Endothelial cell of umbilical vein (primary cell): ENCODE measurements at regions not wholly inside any gene's neighbourhood (a gene's known extent, or its start where the extent isn't known, plus 50 kb on each side); places are given as distances from the start of the nearest gene placed in this dataset.

ENCODE experiments used
- BruUV-seq: library from RNA; stranded (reverse); fragments of 400-500 nt; replicated peaks from 2 replicates; lab custom pipeline; 2021; lab: Mats Ljungman, UMichigan
- CTCF ChIA-PET: fragments of 300-600, 350-600 bp; sonication (Branson Sonifier 250); formaldehyde crosslinking; loops from one replicate; lab custom pipeline; 2021; ENCODE audit warnings: antibody characterized with exemption, inconsistent platforms; lab: Charles Lee
- POLR2A ChIA-PET: fragments of 300-600, 350-600 bp; sonication (Branson Sonifier 250); formaldehyde crosslinking; loops from one replicate; lab custom pipeline; 2021; ENCODE audit warnings: antibody characterized with exemption, inconsistent platforms; lab: Charles Lee
- DNase-seq: peaks from one replicate; pipeline ENCODE4 v3.0.0-alpha.2; 2011; ENCODE audit warnings: low read depth, low spot score
- FAIRE-seq: peaks from 2 replicates; lab custom pipeline; 2011; peaks lifted over from hg19 to GRCh38; lab: Jason Lieb, UNC
- H2AFZ ChIP-seq: 2 replicates; pipeline ENCODE4 v1.6.0; 2012; ENCODE audit warnings: low read depth, low read length, control low read depth, inconsistent platforms
- H3K27ac ChIP-seq: 2 replicates; pipeline ENCODE4 v1.5.1; 2011; ENCODE audit warnings: low read depth, mild to moderate bottlenecking, control low read depth, low read length, moderate library complexity; ENCODE audit not compliant: insufficient read depth
- H3K27me3 ChIP-seq, 2 experiments: 2 replicates each; pipeline versions ENCODE4 v1.6.0 to v1.6.1; 2011; ENCODE audit warnings: low read length in 2 of 2, mixed read lengths in 1 of 2; ENCODE audit not compliant: control insufficient read depth in 2 of 2, insufficient read depth in 2 of 2
- H3K36me3 ChIP-seq, 2 experiments: 2 replicates in 1 of 2; 3 replicates in 1 of 2; pipeline ENCODE4 v1.5.1; 2011; ENCODE audit warnings: low read length in 2 of 2, mild to moderate bottlenecking in 1 of 2, moderate library complexity in 1 of 2; ENCODE audit not compliant: control insufficient read depth in 2 of 2, insufficient read depth in 2 of 2; ENCODE audit errors: extremely low read depth in 1 of 2
- H3K4me1 ChIP-seq: 3 replicates; pipeline ENCODE4 v1.5.1; 2011; ENCODE audit warnings: mild to moderate bottlenecking, low read length; ENCODE audit not compliant: control insufficient read depth, insufficient read depth; ENCODE audit errors: extremely low read depth
- H3K4me2 ChIP-seq: 2 replicates; pipeline ENCODE4 v1.6.1; 2011; ENCODE audit warnings: low read length, control low read depth, mixed read lengths; ENCODE audit not compliant: insufficient read depth
- H3K4me3 ChIP-seq, 3 experiments: fragments of 200-600 bp in 1 of 3; sonication (generic), shearing (Covaris generic) in 1 of 3; replicated peaks in 1 of 3; 2 replicates each; pipeline ENCODE4 v1.5.1; 2011 to 2016; ENCODE audit warnings: control low read depth in 3 of 3, low read length in 3 of 3, mild to moderate bottlenecking in 2 of 3, inconsistent platforms in 1 of 3, low read depth in 1 of 3, moderate library complexity in 1 of 3; ENCODE audit not compliant: insufficient read depth in 1 of 3
- H3K79me2 ChIP-seq: 2 replicates; pipeline ENCODE4 v1.6.0; 2012; ENCODE audit warnings: low read length, inconsistent platforms; ENCODE audit not compliant: control insufficient read depth, insufficient read depth
- H3K9ac ChIP-seq: replicated peaks from 2 replicates; pipeline ENCODE3; 2011; ENCODE audit warnings: low read length, control low read depth; ENCODE audit not compliant: insufficient read depth; ENCODE audit errors: extremely low read depth
- H3K9me1 ChIP-seq: replicated peaks from 3 replicates; pipeline ENCODE4 v1.6.0; 2011; ENCODE audit warnings: mild to moderate bottlenecking, low read length; ENCODE audit not compliant: control insufficient read depth, insufficient read depth; ENCODE audit errors: extremely low read depth
- H3K9me3 ChIP-seq: replicated peaks from 2 replicates; pipeline ENCODE4 v1.5.1; 2012; ENCODE audit warnings: low read length, inconsistent platforms; ENCODE audit not compliant: control insufficient read depth, insufficient read depth
- H4K20me1 ChIP-seq: replicated peaks from 2 replicates; pipeline ENCODE3; 2011; ENCODE audit warnings: mild to moderate bottlenecking, low read length; ENCODE audit not compliant: control insufficient read depth, insufficient read depth; ENCODE audit errors: extremely low read depth
- CTCF ChIP-seq, 2 donors: IDR thresholded peaks; 1 replicate in 1 of 2; 2 replicates in 1 of 2; pipeline ENCODE4 v1.5.1; 2011; ENCODE audit warnings: low read length in 2 of 2, mild to moderate bottlenecking in 2 of 2, moderate library complexity in 2 of 2, control low read depth in 1 of 2, inconsistent platforms in 1 of 2, low read depth in 1 of 2; ENCODE audit not compliant: insufficient read depth in 1 of 2; ENCODE audit errors: extremely low read depth in 1 of 2
- EZH2 ChIP-seq: IDR thresholded peaks from 2 replicates; pipeline ENCODE4 v1.6.1; 2012; ENCODE audit warnings: borderline replicate concordance, low read depth, mild to moderate bottlenecking, moderate library complexity, low read length, inconsistent platforms; ENCODE audit not compliant: severe bottlenecking
- FOS ChIP-seq: IDR thresholded peaks from 2 replicates; pipeline ENCODE4 v1.6.1; 2011; ENCODE audit warnings: mild to moderate bottlenecking, low read length, moderate library complexity, borderline replicate concordance; ENCODE audit not compliant: insufficient read depth
- GATA2 ChIP-seq: IDR thresholded peaks from 2 replicates; pipeline ENCODE4 v1.7.0; 2011; ENCODE audit warnings: low read depth, mild to moderate bottlenecking, moderate library complexity, mixed read lengths, low read length; ENCODE audit not compliant: insufficient read length, insufficient read depth
- JUN ChIP-seq: IDR thresholded peaks from 2 replicates; pipeline ENCODE4 v1.6.1; 2011; ENCODE audit warnings: borderline replicate concordance, low read depth; ENCODE audit not compliant: insufficient read length, insufficient read depth
- MAX ChIP-seq: IDR thresholded peaks from 2 replicates; pipeline ENCODE4 v1.6.1; 2011; ENCODE audit not compliant: insufficient read depth, insufficient read length
- MYC ChIP-seq: IDR thresholded peaks from one replicate; pipeline ENCODE4 v1.6.1; 2011; ENCODE audit warnings: mild to moderate bottlenecking, low read depth, low read length
- POLR2A ChIP-seq: IDR thresholded peaks from 2 replicates; pipeline ENCODE4 v1.6.1; 2012; ENCODE audit warnings: low read depth, mild to moderate bottlenecking, control low read depth, low read length
- POLR2AphosphoS5 ChIP-seq: IDR thresholded peaks from 2 replicates; pipeline ENCODE4 v1.6.1; 2012; ENCODE audit warnings: low read depth, mild to moderate bottlenecking, control low read depth, low read length, moderate library complexity; ENCODE audit not compliant: insufficient read depth
- dilution Hi-C: fragments of 300-500 bp; cut with MboI; formaldehyde crosslinking; loops from one replicate; pipeline ENCODE4 v1.15.0; 2019; ENCODE audit warnings: low sequenced_read_pairs; ENCODE audit not compliant: extremely low pct_ligation_motif_present
- intact Hi-C: fragments of 100-400 bp; cut with micrococcal nuclease; formaldehyde crosslinking; loops from one replicate; pipeline ENCODE4 v1.10.0; 2022

- no peaks in the 10 kb centered on the region for H4K20me1 ChIP-seq
- no peaks in the 10 kb centered on the region for H3K27me3 ChIP-seq
- H3K9me3 ChIP-seq = no peaks in the 10 kb centered on the region
- POLR2A ChIA-PET = no interaction called here
- H3K4me1 ChIP-seq = no peaks in the 10 kb centered on the region
- H3K9me1 ChIP-seq = no peaks in the 10 kb centered on the region
- H3K4me3 ChIP-seq = no peak overlapping the region
- DNase-seq (no peak), FAIRE-seq (no peak)
- dilution Hi-C loops = no loop called here
- H3K36me3 ChIP-seq = no peaks in the 10 kb centered on the region
- H2AFZ ChIP-seq = no peak overlapping the region
- CTCF ChIA-PET = no interaction called here
- no peak for TF ChIP-seq GATA2
- no peak for TF ChIP-seq CTCF (IDR thresholded peaks at IDR 0.05; ENCODE audit: extremely low read depth in 1 of 2, insufficient read depth in 1 of 2, low read depth in 1 of 2, low read length in 2 of 2)
- TF ChIP-seq POLR2A = no peak
- no peak overlapping the region for H3K9ac ChIP-seq
- no peak overlapping the region for H3K4me2 ChIP-seq
- no peaks in the 10 kb centered on the region for H3K79me2 ChIP-seq
- no peak overlapping the region for H3K27ac ChIP-seq
- intact Hi-C loops = no loop called here
- BruUV-seq = no TSS peak
These were observed 315.3 kb upstream of the SLC30A5 start for GRCh38 chr5:68778484-68778883.

- BruUV-seq = no TSS peak
- Histone ChIP-seq H3K4me1 (no peaks in the 10 kb centered on the region), H3K79me2 (no peaks in the 10 kb centered on the region), H2AFZ (no peak overlapping the region), H3K27me3 (no peaks in the 10 kb centered on the region), H3K27ac (no peak overlapping the region), H4K20me1 (no peaks in the 10 kb centered on the region), H3K9me1 (no peaks in the 10 kb centered on the region), H3K36me3 (no peaks in the 10 kb centered on the region), H3K4me2 (no peak overlapping the region), H3K9me3 (no peaks in the 10 kb centered on the region), H3K9ac (no peak overlapping the region), H3K4me3 (no peak overlapping the region)
- TF ChIP-seq POLR2A (no peak), POLR2AphosphoS5 (no peak), FOS (no peak), JUN (no peak), GATA2 (no peak), MYC (no peak), CTCF (IDR thresholded peaks at IDR 0.05; ENCODE audit: extremely low read depth in 1 of 2, insufficient read depth in 1 of 2, low read depth in 1 of 2, low read length in 2 of 2) (no peak), MAX (no peak), EZH2 (no peak)
- POLR2A ChIA-PET = no interaction called here
- intact Hi-C loops = no loop called here
- DNase-seq (no peak), FAIRE-seq (no peak)
- CTCF ChIA-PET = no interaction called here
- dilution Hi-C loops = no loop called here
These were observed 313.4 kb upstream of the SLC30A5 start for GRCh38 chr5:68780299-68780955.
